HEK293T (cell line): ENCODE measurements at regions not wholly inside any gene's neighbourhood (a gene's known extent, or its start where the extent isn't known, plus 50 kb on each side); places are given as distances from the start of the nearest gene placed in this dataset.

Source experiments
- BHLHE40 ChIP-seq: fragments of 450-650 bp; IDR thresholded peaks from 2 replicates; pipeline ENCODE4 v1.6.1; 2016; ENCODE audit warnings: mild to moderate bottlenecking, moderate library complexity, borderline replicate concordance
- SUZ12 ChIP-seq: fragments of 450-650 bp; IDR thresholded peaks from 2 replicates; pipeline ENCODE4 v1.6.1; 2016; ENCODE audit warnings: mild to moderate bottlenecking

- TF ChIP-seq BHLHE40 (no peak), SUZ12 (no peak)
Observed at GRCh38 chr6:169880516-169880915, 129.1 kb downstream of the ERMARD start.
